ENCODE measurements at regions not wholly inside any gene's neighbourhood (a gene's known extent, or its start where the extent isn't known, plus 50 kb on each side); places are given as distances from the start of the nearest gene placed in this dataset.

DNA sequence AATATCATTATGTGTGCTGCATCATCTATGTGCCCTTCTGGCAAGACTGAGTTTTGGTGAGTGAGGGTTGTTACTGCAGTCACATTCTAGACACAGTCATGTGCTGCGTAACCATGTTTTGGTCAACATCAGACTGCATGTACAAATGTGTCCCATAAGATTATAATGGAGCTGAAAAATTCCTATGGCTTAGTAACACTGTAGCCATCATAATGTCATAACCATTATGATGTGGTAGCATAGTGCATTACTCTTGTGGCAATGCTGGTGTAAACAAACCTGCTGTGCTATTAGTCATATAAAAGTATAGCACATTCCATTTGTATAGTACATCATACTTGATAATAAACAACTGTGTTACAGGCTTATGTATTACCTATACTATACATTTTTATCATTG lies 198.1 kb upstream of the NUDT6 start:
- Histone ChIP-seq H3K27me3 (ENCODE audit: control insufficient read depth in 3 of 3, insufficient read depth in 3 of 3, low read length in 2 of 3) (no peaks in the 10 kb centered on the region), H3K27ac (ENCODE audit: low read depth in 1 of 2, low read length in 1 of 2) (no peak overlapping the region), H3K36me3 (ENCODE audit: control insufficient read depth in 4 of 4, insufficient read depth in 4 of 4, low read length in 4 of 4) (no peaks in the 10 kb centered on the region), H3K9ac (ENCODE audit: insufficient read depth in 1 of 2, low read length in 2 of 2) (no peak overlapping the region), H3K9me3 (ENCODE audit: control insufficient read depth in 4 of 4, insufficient read depth in 3 of 4, low read length in 3 of 4) (no peaks in the 10 kb centered on the region), H3K4me1 (ENCODE audit: control insufficient read depth in 5 of 5, insufficient read depth in 5 of 5, low read length in 5 of 5) (peaks cover 0 to 30% (median 2%) of the 10 kb centered on the region in 5 donors), H3K4me3 (no peak overlapping the region)
- TF ChIP-seq, protein P1, sequence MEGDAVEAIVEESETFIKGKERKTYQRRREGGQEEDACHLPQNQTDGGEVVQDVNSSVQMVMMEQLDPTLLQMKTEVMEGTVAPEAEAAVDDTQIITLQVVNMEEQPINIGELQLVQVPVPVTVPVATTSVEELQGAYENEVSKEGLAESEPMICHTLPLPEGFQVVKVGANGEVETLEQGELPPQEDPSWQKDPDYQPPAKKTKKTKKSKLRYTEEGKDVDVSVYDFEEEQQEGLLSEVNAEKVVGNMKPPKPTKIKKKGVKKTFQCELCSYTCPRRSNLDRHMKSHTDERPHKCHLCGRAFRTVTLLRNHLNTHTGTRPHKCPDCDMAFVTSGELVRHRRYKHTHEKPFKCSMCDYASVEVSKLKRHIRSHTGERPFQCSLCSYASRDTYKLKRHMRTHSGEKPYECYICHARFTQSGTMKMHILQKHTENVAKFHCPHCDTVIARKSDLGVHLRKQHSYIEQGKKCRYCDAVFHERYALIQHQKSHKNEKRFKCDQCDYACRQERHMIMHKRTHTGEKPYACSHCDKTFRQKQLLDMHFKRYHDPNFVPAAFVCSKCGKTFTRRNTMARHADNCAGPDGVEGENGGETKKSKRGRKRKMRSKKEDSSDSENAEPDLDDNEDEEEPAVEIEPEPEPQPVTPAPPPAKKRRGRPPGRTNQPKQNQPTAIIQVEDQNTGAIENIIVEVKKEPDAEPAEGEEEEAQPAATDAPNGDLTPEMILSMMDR (IDR thresholded peaks at IDR 0.05; ENCODE audit: control extremely low read depth, extremely low read depth): no peak
- ATAC-seq (ENCODE audit: insufficient read depth, low FRiP score) (no peak), DNase-seq (no peak)
- 97 to 100% methylated on average over 1 of the region's 1 CpG for WGBS, 2 donors

DNA sequence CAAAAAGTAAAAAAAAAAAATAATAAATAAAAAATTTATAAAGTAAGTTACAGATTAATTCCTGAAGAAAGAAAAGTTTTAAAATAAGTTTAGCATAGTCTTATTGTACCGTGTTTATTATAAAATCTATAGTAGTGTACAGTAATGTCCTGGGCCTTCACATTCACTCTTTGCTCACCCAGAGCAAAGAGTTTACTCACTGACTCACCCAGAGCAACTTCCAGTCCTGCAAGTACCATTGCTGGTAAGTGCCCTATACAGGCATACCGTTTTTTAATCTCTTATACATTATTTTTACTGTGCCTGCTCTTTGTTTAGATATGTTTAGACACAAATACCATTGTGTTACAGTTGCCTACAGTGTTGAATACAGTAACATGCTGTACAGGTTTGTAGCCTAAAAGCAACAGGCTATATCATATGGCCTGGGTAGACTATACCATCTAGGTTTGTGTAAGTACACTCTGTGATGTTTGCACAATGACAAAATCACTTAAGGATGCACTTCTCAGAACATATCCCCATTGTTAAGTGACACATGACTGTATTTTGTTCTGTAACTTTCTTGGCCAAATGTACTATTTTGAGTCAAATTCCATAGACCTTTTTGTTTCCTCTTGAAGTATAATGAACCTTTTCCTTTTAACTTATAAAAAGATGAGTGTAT lies 199.0 kb upstream of the NUDT6 start:
- TF ChIP-seq, protein P1 (IDR thresholded peaks at IDR 0.05; ENCODE audit: control extremely low read depth, extremely low read depth): no peak
- Histone ChIP-seq H3K27me3 (ENCODE audit: control insufficient read depth in 3 of 3, insufficient read depth in 3 of 3, low read length in 2 of 3) (no peaks in the 10 kb centered on the region), H3K9ac (ENCODE audit: insufficient read depth in 1 of 2, low read length in 2 of 2) (no peak overlapping the region), H3K27ac (ENCODE audit: low read depth in 1 of 2, low read length in 1 of 2) (no peak overlapping the region), H3K4me1 (ENCODE audit: control insufficient read depth in 5 of 5, insufficient read depth in 5 of 5, low read length in 5 of 5) (peaks cover 0 to 21% (median 0%) of the 10 kb centered on the region in 5 donors), H3K4me3 (no peak overlapping the region), H3K36me3 (ENCODE audit: control insufficient read depth in 4 of 4, insufficient read depth in 4 of 4, low read length in 4 of 4) (no peaks in the 10 kb centered on the region), H3K9me3 (ENCODE audit: control insufficient read depth in 4 of 4, insufficient read depth in 3 of 4, low read length in 3 of 4) (no peaks in the 10 kb centered on the region)
- ATAC-seq (ENCODE audit: insufficient read depth, low FRiP score): no peak
- 69 to 81% methylated on average over 2 of the region's 2 CpGs for WGBS, 2 donors
- no peak for DNase-seq

DNA sequence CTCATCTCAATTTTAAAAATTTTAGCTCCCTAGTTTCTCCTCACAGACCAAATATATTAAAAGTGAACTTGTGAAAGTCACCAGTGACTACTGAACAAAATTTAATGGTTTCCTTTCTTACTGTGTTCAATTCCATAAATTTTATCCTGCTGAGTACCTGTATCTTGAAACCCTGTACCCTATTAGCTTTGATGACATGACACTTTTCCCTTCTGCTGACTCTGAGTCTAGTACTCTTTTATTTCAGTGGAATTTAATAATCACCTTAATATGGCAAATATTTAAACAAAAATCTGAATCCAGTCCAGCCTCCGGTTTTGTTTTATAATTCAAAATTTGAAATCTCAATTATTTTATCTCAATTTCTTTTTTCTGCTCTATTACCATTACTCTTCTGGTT lies 203.1 kb upstream of the NUDT6 start:
- Histone ChIP-seq H3K36me3 (ENCODE audit: control insufficient read depth in 4 of 4, insufficient read depth in 4 of 4, low read length in 4 of 4) (peaks cover 0 to 1% (median 0%) of the 10 kb centered on the region in 4 donors), H3K9ac (ENCODE audit: insufficient read depth in 1 of 2, low read length in 2 of 2) (no peak overlapping the region), H3K4me1 (ENCODE audit: control insufficient read depth in 5 of 5, insufficient read depth in 5 of 5, low read length in 5 of 5) (peaks cover 0 to 18% (median 0%) of the 10 kb centered on the region in 5 donors), H3K4me3 (no peak overlapping the region), H3K9me3 (ENCODE audit: control insufficient read depth in 4 of 4, insufficient read depth in 3 of 4, low read length in 3 of 4) (no peaks in the 10 kb centered on the region), H3K27ac (ENCODE audit: low read depth in 1 of 2, low read length in 1 of 2) (no peak overlapping the region), H3K27me3 (ENCODE audit: control insufficient read depth in 3 of 3, insufficient read depth in 3 of 3, low read length in 2 of 3) (no peaks in the 10 kb centered on the region)
- TF ChIP-seq, protein P1 (IDR thresholded peaks at IDR 0.05; ENCODE audit: control extremely low read depth, extremely low read depth): no peak
- DNase-seq (no peak), ATAC-seq (ENCODE audit: insufficient read depth, low FRiP score) (no peak)
- 90 to 93% methylated on average over 1 of the region's 1 CpG for WGBS, 2 donors

DNA sequence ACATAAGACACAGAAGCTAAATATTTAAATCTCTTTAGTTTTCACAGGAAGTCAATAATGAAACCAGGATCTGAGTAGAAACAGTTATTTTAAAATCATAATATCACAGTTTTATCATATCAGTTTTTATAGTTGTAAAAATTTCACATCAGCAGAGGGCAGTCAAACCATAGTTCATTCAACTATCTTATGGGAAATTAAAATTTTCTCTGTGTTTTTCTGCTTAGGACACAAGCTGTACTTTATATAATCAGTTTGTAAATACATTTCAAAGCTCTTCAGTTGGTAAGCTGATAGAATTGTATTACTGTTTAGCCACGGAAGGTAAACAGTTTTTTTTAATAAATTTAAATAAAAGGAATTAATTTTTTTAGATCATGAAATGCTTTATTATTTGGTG lies 204.8 kb upstream of the NUDT6 start:
- Histone ChIP-seq H3K9ac (ENCODE audit: insufficient read depth in 1 of 2, low read length in 2 of 2) (no peak overlapping the region), H3K4me1 (ENCODE audit: control insufficient read depth in 5 of 5, insufficient read depth in 5 of 5, low read length in 5 of 5) (peaks cover 0 to 18% (median 0%) of the 10 kb centered on the region in 5 donors), H3K27ac (ENCODE audit: low read depth in 1 of 2, low read length in 1 of 2) (no peak overlapping the region), H3K36me3 (ENCODE audit: control insufficient read depth in 4 of 4, insufficient read depth in 4 of 4, low read length in 4 of 4) (peaks cover 0 to 1% (median 0%) of the 10 kb centered on the region in 4 donors), H3K9me3 (ENCODE audit: control insufficient read depth in 4 of 4, insufficient read depth in 3 of 4, low read length in 3 of 4) (no peaks in the 10 kb centered on the region), H3K27me3 (ENCODE audit: control insufficient read depth in 3 of 3, insufficient read depth in 3 of 3, low read length in 2 of 3) (no peaks in the 10 kb centered on the region), H3K4me3 (no peak overlapping the region)
- 46 to 60% methylated on average over 1 of the region's 1 CpG for WGBS, 2 donors
- DNase-seq (peak in 2 of 3 donors; percentile 77 to 80), ATAC-seq (ENCODE audit: insufficient read depth, low FRiP score) (no peak)
- TF ChIP-seq, protein P1 (IDR thresholded peaks at IDR 0.05; ENCODE audit: control extremely low read depth, extremely low read depth): no peak
